Hematopoietic multipotent progenitor cell treated with erythropoietin and hydrocortisone succinate and interleukin-3 and kit ligand, for 17 days (in vitro differentiated cells): ENCODE measurements at regions not wholly inside any gene's neighbourhood (a gene's known extent, or its start where the extent isn't known, plus 50 kb on each side); places are given as distances from the start of the nearest gene placed in this dataset.
A peak's percentile ranks its signal among the peaks of the same experiment; 100 is the strongest.

Source experiments
- DNase-seq: peaks from one replicate; pipeline ENCODE4 v3.0.0-alpha.2; 2015; ENCODE audit warnings: low spot score

DNA sequence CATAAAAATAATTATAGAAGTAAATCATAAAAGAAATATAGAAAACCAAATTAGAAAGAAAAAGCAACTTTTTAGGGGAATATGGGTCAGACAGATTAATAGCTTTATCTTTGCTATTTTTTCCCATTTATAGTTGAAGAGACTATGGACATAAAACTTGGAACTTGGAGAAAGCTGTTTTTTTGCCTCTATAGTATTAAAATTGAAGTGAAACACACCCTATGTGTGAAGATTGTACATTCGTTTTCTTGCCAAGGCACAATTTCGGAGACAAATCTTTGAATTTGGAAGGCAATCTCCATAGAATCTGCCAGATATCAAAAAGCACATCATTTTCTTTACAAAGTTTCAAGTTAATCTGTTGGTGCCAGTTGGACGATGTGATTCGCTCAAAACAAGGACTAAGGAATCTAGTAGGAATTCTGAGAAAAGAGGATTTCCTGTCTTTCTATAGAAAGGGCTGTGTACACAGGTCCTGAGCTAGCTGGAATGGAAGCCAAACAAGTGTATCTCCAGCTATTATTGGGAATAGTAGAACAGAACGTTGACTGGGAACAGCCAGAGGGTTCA lies 156.3 kb downstream of the SLC7A11 start:
- DNase-seq: no peak

- no peak for DNase-seq
These were observed 163.2 kb downstream of the SLC7A11 start for GRCh38 chr4:138078751-138079520.

- DNase-seq: no peak
These were observed 163.9 kb downstream of the SLC7A11 start for GRCh38 chr4:138078253-138078652.

DNA sequence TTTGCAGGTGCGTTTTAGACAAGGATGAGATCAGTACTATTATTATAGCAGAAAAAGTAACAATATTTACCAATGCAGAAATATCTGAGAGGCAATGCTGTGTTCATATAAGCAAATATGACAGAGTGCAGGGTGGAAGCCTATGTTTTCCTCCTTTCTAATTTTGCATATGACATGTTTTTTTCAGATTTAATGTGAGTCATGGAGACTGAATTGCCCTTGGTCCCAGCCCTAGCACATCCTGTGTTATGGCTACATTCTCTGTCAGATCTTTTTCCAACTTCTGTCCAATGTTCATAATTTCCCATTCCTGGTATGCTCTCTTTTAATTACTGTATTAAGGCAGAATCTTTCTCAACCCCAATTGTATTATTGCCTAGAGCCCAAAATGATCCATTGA lies 165.6 kb downstream of the SLC7A11 start:
- DNase-seq: no peak

GRCh38 chr4:138070816-138071215 lies 171.3 kb downstream of the SLC7A11 start:
- no peak for DNase-seq

GRCh38 chr4:138063581-138063980 lies 178.6 kb downstream of the SLC7A11 start:
- no peak for DNase-seq

DNA sequence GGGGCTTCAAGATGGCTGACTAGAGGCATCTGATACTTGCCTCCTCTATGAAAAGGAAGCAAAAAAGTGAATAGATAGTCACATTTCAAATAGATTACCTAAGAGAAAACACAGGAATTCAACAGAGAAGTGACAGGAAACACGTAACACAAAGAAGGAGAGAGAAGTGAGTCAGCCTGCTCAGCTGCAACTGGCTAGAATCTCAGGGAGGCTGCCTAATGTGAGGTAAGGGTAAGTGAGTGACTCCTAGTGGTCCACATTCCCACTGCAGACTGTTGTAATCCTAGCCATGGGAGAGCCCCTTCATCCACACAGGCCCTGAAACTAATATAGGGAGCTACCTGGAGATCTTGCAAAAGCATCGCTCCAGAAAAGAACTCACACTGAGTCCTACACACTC lies 179.2 kb downstream of the SLC7A11 start:
- no peak for DNase-seq

- no peak for DNase-seq
These were observed 185.6 kb downstream of the SLC7A11 start for GRCh38 chr4:138056541-138056940.

- DNase-seq: no peak
These were observed 186.3 kb downstream of the SLC7A11 start for GRCh38 chr4:138055890-138056289.

- no peak for DNase-seq
These were observed 188.4 kb downstream of the SLC7A11 start for GRCh38 chr4:138053641-138054301.

GRCh38 chr4:138052806-138053632 lies 189.1 kb downstream of the SLC7A11 start:
- DNase-seq: no peak

GRCh38 chr4:138051157-138051556 lies 191.0 kb downstream of the SLC7A11 start:
- DNase-seq: no peak

GRCh38 chr4:138050601-138051000 lies 191.5 kb downstream of the SLC7A11 start:
- no peak for DNase-seq

- DNase-seq: no peak
These were observed 192.8 kb downstream of the SLC7A11 start for GRCh38 chr4:138049355-138049754.

GRCh38 chr4:138047290-138047689 lies 194.9 kb downstream of the SLC7A11 start:
- DNase-seq: no peak

GRCh38 chr4:138045036-138045435 lies 197.1 kb downstream of the SLC7A11 start:
- no peak for DNase-seq

GRCh38 chr4:138039010-138039409 lies 203.1 kb downstream of the SLC7A11 start:
- DNase-seq: no peak

- DNase-seq: no peak
These were observed 204.5 kb downstream of the SLC7A11 start for GRCh38 chr4:138037696-138038095.

DNA sequence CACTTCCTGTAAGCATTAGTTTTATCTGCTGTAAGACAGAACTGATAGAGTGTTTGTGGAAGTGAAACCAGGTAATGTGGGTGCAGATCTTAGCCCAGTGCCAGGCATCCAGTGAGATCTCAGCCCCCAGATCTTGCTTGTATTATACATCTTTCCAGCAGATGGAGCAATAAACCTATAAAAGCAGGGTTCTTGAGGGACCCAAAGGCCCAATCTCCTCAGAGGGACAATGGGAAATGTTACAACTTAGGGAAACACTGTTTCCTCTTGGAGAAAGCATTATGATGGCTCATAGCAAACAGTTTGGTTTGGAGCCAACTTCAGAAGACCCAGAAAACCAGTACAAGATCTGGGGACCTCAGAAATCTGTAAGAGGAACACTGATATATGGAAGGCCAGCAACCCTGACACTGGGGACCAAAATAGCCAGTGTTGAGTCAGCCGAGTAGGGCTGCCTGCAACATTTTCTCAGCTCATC lies 206.3 kb downstream of the SLC7A11 start:
- peak; percentile 23 for DNase-seq

GRCh38 chr4:138034871-138035270 lies 207.3 kb downstream of the SLC7A11 start:
- peak; percentile 5 for DNase-seq

DNA sequence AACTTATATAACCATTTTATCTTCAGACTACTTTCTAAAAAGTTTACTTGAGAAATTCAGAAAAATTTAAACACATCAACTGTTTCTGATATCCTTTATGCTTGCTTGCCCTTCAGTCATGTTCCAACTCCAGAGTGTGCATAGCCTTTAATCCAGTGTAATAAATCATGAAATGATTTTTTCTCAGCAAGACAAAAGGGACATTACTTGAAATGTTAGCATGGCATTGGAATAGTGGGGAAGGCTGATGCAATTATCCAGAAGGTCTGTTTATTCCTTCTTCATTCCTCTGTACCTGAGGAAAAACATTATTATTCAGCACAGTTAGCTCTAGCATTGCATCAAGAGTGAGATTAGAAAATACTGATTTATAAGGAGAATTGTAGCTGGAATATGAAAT lies 209.9 kb downstream of the SLC7A11 start:
- DNase-seq: no peak

DNA sequence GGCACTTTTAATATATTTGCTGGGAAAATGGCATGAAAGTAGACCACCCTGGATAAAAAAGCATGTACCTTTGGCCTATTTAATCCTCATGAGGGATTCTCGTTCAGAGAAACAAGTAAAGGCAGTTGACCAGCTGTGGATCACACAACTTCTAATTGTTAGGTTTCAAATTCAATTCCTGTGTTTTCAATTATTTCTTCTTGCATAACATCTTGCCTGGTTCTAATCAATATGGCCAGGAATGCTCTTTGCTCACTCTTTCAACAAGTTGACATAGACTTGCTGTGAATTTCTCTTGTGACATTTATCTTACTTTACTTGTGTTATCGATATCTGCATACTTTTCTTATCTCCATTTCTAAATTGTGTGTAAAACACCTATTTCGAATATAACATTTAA lies 211.8 kb downstream of the SLC7A11 start:
- no peak for DNase-seq
